Activated CD8-positive, alpha-beta memory T cell treated with anti-CD3 and anti-CD28 coated beads, Interleukin-2, amount 50 U/mL, for 4 hours (primary cell): ENCODE measurements at regions not wholly inside any gene's neighbourhood (a gene's known extent, or its start where the extent isn't known, plus 50 kb on each side); places are given as distances from the start of the nearest gene placed in this dataset.

Experiments used
- DNase-seq: peaks from one replicate; pipeline ENCODE4 v3.0.0-alpha.2; 2020

GRCh38 chr17:34527908-34528470 lies 51.4 kb upstream of the TMEM132E start:
- no peak for DNase-seq

GRCh38 chr17:34527136-34527907 lies 52.1 kb upstream of the TMEM132E start:
- DNase-seq, result no peak

- no peak for DNase-seq
Measured at GRCh38 chr17:34525651-34526050, 53.7 kb upstream of the TMEM132E start.

- no peak for DNase-seq
Measured at GRCh38 chr17:34521955-34522354, 57.4 kb upstream of the TMEM132E start.

GRCh38 chr17:34519282-34519681 lies 60.1 kb upstream of the TMEM132E start:
- DNase-seq, result no peak

GRCh38 chr17:34517406-34517805 lies 62.0 kb upstream of the TMEM132E start:
- DNase-seq, result no peak

GRCh38 chr17:34511931-34512330 lies 67.5 kb upstream of the TMEM132E start:
- DNase-seq, result no peak

GRCh38 chr17:34511265-34511664 lies 68.1 kb upstream of the TMEM132E start:
- DNase-seq, result no peak

- DNase-seq, result no peak
Measured at GRCh38 chr17:34504814-34505484, 74.4 kb upstream of the TMEM132E start.

- DNase-seq, result no peak
Measured at GRCh38 chr17:34503528-34504195, 75.7 kb upstream of the TMEM132E start.

- DNase-seq, result no peak
Measured at GRCh38 chr17:34502426-34502825, 77.0 kb upstream of the TMEM132E start.

- no peak for DNase-seq
Measured at GRCh38 chr17:34499576-34499975, 79.8 kb upstream of the TMEM132E start.

GRCh38 chr17:34493917-34494316 lies 85.5 kb upstream of the TMEM132E start:
- no peak for DNase-seq

GRCh38 chr17:34487626-34488025 lies 91.8 kb upstream of the TMEM132E start:
- DNase-seq, result no peak

GRCh38 chr17:34486761-34487160 lies 92.6 kb upstream of the TMEM132E start:
- DNase-seq, result no peak

GRCh38 chr17:34485999-34486398 lies 93.4 kb upstream of the TMEM132E start:
- DNase-seq, result no peak

- DNase-seq, result no peak
Measured at GRCh38 chr17:34484193-34484733, 95.1 kb upstream of the TMEM132E start.

- no peak for DNase-seq
Measured at GRCh38 chr17:34482730-34483129, 96.7 kb upstream of the TMEM132E start.

- no peak for DNase-seq
Measured at GRCh38 chr17:34481779-34482178, 97.6 kb upstream of the TMEM132E start.

- DNase-seq, result no peak
Measured at GRCh38 chr17:34479371-34479770, 100.0 kb upstream of the TMEM132E start.

- DNase-seq, result no peak
Measured at GRCh38 chr17:34478244-34478643, 101.1 kb upstream of the TMEM132E start.

- DNase-seq, result no peak
Measured at GRCh38 chr17:34475296-34475695, 104.1 kb upstream of the TMEM132E start.

- DNase-seq, result no peak
Measured at GRCh38 chr17:34474706-34475105, 104.7 kb upstream of the TMEM132E start.
